ENCODE measurements at regions not wholly inside any gene's neighbourhood (a gene's known extent, or its start where the extent isn't known, plus 50 kb on each side); places are given as distances from the start of the nearest gene placed in this dataset.

GRCh38 chr4:33482773-33483172, 2761.5 kb downstream of the ARAP2 start:
- no peak overlapping the region for H3K27ac ChIP-seq (ENCODE audit: low read depth, low read length)
- H2BK20ac ChIP-seq (ENCODE audit: low read length): no peak overlapping the region
- H3K4me3 ChIP-seq (ENCODE audit: extremely low read depth in 1 of 4, insufficient read depth in 2 of 4, low read depth in 3 of 4, low read length in 4 of 4): no peak overlapping the region
- no peak overlapping the region for H3K18ac ChIP-seq (ENCODE audit: extremely low read depth, low read length)
- H4K8ac ChIP-seq (ENCODE audit: extremely low read depth, insufficient read depth, low read length): no peak overlapping the region
- no peak overlapping the region for H3K4me2 ChIP-seq (ENCODE audit: insufficient read depth in 1 of 2, low read depth in 2 of 2, low read length in 2 of 2)
- H3K4me1 ChIP-seq (replicated peaks in 1 of 4; ENCODE audit: control insufficient read depth in 3 of 4, insufficient read depth in 4 of 4, low read length in 3 of 4): no peaks in the 10 kb centered on the region
- H3K9me3 ChIP-seq (ENCODE audit: insufficient read depth in 2 of 2, low read depth in 1 of 2, low read length in 1 of 2): no peaks in the 10 kb centered on the region
- no peak for FAIRE-seq
- 81% methylated on average over 1 of the region's 1 CpG; no CpG with 5 or more reads in 1 of the 2 experiments for WGBS, 2 experiments (ENCODE audit: extremely low coverage in 1 of 2, insufficient coverage in 1 of 2, insufficient read length in 1 of 2, insufficient replicate concordance in 2 of 2, low coverage in 1 of 2, low lambda C conversion rate in 2 of 2, missing lambda C conversion rate in 1 of 2)
- H2BK120ac ChIP-seq (replicated peaks; ENCODE audit: low read depth, low read length): no peak overlapping the region
- H4K20me1 ChIP-seq (replicated peaks in 1 of 2; ENCODE audit: control insufficient read depth in 1 of 2, insufficient read depth in 2 of 2, low read length in 2 of 2): no peaks in the 10 kb centered on the region
- POLR2A ChIA-PET (ENCODE audit: partially characterized antibody): no interaction called here
- no peak overlapping the region for H3K56ac ChIP-seq (replicated peaks; ENCODE audit: insufficient read length, low read depth, low read length)
- H3K4ac ChIP-seq (replicated peaks; ENCODE audit: insufficient read length, low read depth, low read length): no peak overlapping the region
- no peak overlapping the region for H3K14ac ChIP-seq (ENCODE audit: insufficient read length)
- no peak overlapping the region for H2AK5ac ChIP-seq (ENCODE audit: low read depth, low read length)
- no peaks in the 10 kb centered on the region for H3K36me3 ChIP-seq (ENCODE audit: control insufficient read depth in 2 of 4, insufficient read depth in 4 of 4, low read length in 3 of 4)
- H2BK15ac ChIP-seq (ENCODE audit: low read length): no peak overlapping the region
- H4K5ac ChIP-seq (ENCODE audit: insufficient read length, low read depth, low read length): no peak overlapping the region
- H3K23ac ChIP-seq (ENCODE audit: insufficient read length): no peak overlapping the region
- DNase-seq (ENCODE audit: low read depth in 1 of 2, low spot score in 2 of 2): no peak
- H2BK12ac ChIP-seq (ENCODE audit: low read depth, low read length): no peak overlapping the region
- no peaks in the 10 kb centered on the region for H3K79me1 ChIP-seq (ENCODE audit: low read depth, low read length)
- no peaks in the 10 kb centered on the region for H3K79me2 ChIP-seq (ENCODE audit: control insufficient read depth in 1 of 2, insufficient read depth in 2 of 2, low read length in 2 of 2)
- H3K23me2 ChIP-seq (ENCODE audit: low read depth, low read length): no peaks in the 10 kb centered on the region
- no peak overlapping the region for H4K91ac ChIP-seq (replicated peaks; ENCODE audit: insufficient read length, low read length)
- no peak overlapping the region for H3K9ac ChIP-seq (replicated peaks in 1 of 4; ENCODE audit: extremely low read depth in 1 of 4, low read depth in 3 of 4, low read length in 3 of 4)
- CTCF ChIA-PET (ENCODE audit: partially characterized antibody): no interaction called here
- no peaks in the 10 kb centered on the region for H3K27me3 ChIP-seq (replicated peaks in 1 of 4; ENCODE audit: control insufficient read depth in 3 of 4, extremely low read depth in 1 of 4, insufficient read depth in 3 of 4, low read length in 3 of 4)
- no peak overlapping the region for H2BK5ac ChIP-seq (ENCODE audit: low read depth, low read length)
- no peak overlapping the region for H2AFZ ChIP-seq (ENCODE audit: low read length)
- no peak for TF ChIP-seq SAP30 (IDR thresholded peaks at IDR 0.05; ENCODE audit: insufficient read depth, insufficient replicate concordance, low read length)
- no peak for TF ChIP-seq E2F6 (IDR thresholded peaks at IDR 0.05)
- TF ChIP-seq ATF3 (IDR thresholded peaks at IDR 0.05; ENCODE audit: insufficient read depth, low read depth, low read length): no peak
- TF ChIP-seq SRF (IDR thresholded peaks at IDR 0.05; ENCODE audit: low read depth, low read length): no peak
- TF ChIP-seq KDM5A (IDR thresholded peaks at IDR 0.05; ENCODE audit: low read length): no peak
- TF ChIP-seq CHD2 (IDR thresholded peaks at IDR 0.05; ENCODE audit: low read length): no peak
- no peak for TF ChIP-seq RFX5 (IDR thresholded peaks at IDR 0.05; ENCODE audit: borderline replicate concordance, low read depth, low read length)
- TF ChIP-seq SP2 (IDR thresholded peaks at IDR 0.05; ENCODE audit: low read length): no peak
- no peak for TF ChIP-seq SP1 (IDR thresholded peaks at IDR 0.05; ENCODE audit: low read depth, low read length)
- TF ChIP-seq SIX5 (IDR thresholded peaks at IDR 0.05; ENCODE audit: low read depth, low read length): no peak
- no peak for TF ChIP-seq HDAC6 (IDR thresholded peaks at IDR 0.05; ENCODE audit: low read depth, low read length)
- no peak for TF ChIP-seq TBP (IDR thresholded peaks at IDR 0.05; ENCODE audit: low read depth, low read length)
- TF ChIP-seq JUND (IDR thresholded peaks at IDR 0.05; ENCODE audit: low read length): no peak
- no peak for TF ChIP-seq POLR2A (IDR thresholded peaks at IDR 0.05; ENCODE audit: control extremely low read depth in 1 of 2, low read depth in 2 of 2, low read length in 2 of 2)
- TF ChIP-seq ZNF274 (IDR thresholded peaks at IDR 0.05; ENCODE audit: borderline replicate concordance, extremely low read depth, low read length): no peak
- TF ChIP-seq POU5F1 (IDR thresholded peaks at IDR 0.05; ENCODE audit: low read depth, low read length): no peak
